ENCODE measurements at regions not wholly inside any gene's neighbourhood (a gene's known extent, or its start where the extent isn't known, plus 50 kb on each side); places are given as distances from the start of the nearest gene placed in this dataset.

DNA sequence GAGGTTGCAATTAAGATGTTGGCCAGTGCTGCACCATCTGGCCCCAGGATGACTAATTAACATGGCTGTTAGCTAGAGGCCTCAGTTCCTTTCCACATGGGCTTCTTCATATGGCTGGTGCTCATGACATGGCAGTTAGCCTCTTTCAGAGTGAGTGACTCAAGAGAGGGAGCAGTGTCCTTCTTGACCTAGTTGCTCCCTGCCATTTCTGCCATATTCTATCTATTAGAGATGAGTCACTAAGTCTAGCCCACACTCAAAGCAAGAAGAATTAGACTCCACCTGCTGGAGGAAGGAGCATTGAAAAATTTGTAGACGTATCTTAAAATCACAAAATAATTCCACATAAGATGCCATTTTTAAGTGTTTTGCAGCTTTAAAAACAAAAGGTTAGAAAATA lies 651.2 kb upstream of the CCNG1 start:
- no peak for TF ChIP-seq CTCF (IDR thresholded peaks at IDR 0.05)
- no peak for TF ChIP-seq POLR2A (IDR thresholded peaks at IDR 0.05)
- no peak for TF ChIP-seq EP300 (IDR thresholded peaks at IDR 0.05)

Measured in ovary (tissue), 3 donors.